EH (cell line): ENCODE measurements at regions not wholly inside any gene's neighbourhood (a gene's known extent, or its start where the extent isn't known, plus 50 kb on each side); places are given as distances from the start of the nearest gene placed in this dataset.

Source experiments
- DNase-seq: peaks from one replicate; pipeline ENCODE4 v3.0.0-alpha.2; 2015; ENCODE audit warnings: low read depth

- no peak for DNase-seq
Observed at GRCh38 chr14:49008363-49008762, 577.8 kb downstream of the RPS29 start.

GRCh38 chr14:48991141-48991540 lies 595.0 kb downstream of the RPS29 start:
- no peak for DNase-seq

GRCh38 chr14:48983351-48983888 lies 602.8 kb downstream of the RPS29 start:
- DNase-seq = no peak

GRCh38 chr14:48974994-48975393 lies 611.2 kb downstream of the RPS29 start:
- no peak for DNase-seq

- DNase-seq = no peak
Observed at GRCh38 chr14:48973151-48973550, 613.0 kb downstream of the RPS29 start.

- no peak for DNase-seq
Observed at GRCh38 chr14:48970943-48971342, 615.2 kb downstream of the RPS29 start.

- DNase-seq = no peak
Observed at GRCh38 chr14:48967419-48967818, 618.8 kb downstream of the RPS29 start.

- DNase-seq = no peak
Observed at GRCh38 chr14:48963231-48963790, 622.9 kb downstream of the RPS29 start.

- no peak for DNase-seq
Observed at GRCh38 chr14:48957486-48957885, 628.7 kb downstream of the RPS29 start.

GRCh38 chr14:48955857-48956256 lies 630.3 kb downstream of the RPS29 start:
- no peak for DNase-seq

- no peak for DNase-seq
Observed at GRCh38 chr14:48954446-48954845, 631.7 kb downstream of the RPS29 start.

- no peak for DNase-seq
Observed at GRCh38 chr14:48944809-48945208, 641.4 kb downstream of the RPS29 start.

- DNase-seq = no peak
Observed at GRCh38 chr14:48943913-48944312, 642.3 kb downstream of the RPS29 start.

GRCh38 chr14:48937541-48938195 lies 648.5 kb downstream of the RPS29 start:
- no peak for DNase-seq

- no peak for DNase-seq
Observed at GRCh38 chr14:48936849-48937248, 649.3 kb downstream of the RPS29 start.

- DNase-seq = no peak
Observed at GRCh38 chr14:48936362-48936761, 649.8 kb downstream of the RPS29 start.

GRCh38 chr14:48925184-48925583 lies 661.0 kb downstream of the RPS29 start:
- DNase-seq = no peak

- no peak for DNase-seq
Observed at GRCh38 chr14:48914921-48915320, 671.3 kb downstream of the RPS29 start.

- DNase-seq = no peak
Observed at GRCh38 chr14:48914382-48914781, 671.8 kb downstream of the RPS29 start.

- no peak for DNase-seq
Observed at GRCh38 chr14:48900565-48900964, 685.6 kb downstream of the RPS29 start.

GRCh38 chr14:48890333-48890732 lies 695.8 kb downstream of the RPS29 start:
- DNase-seq = no peak

GRCh38 chr14:48876806-48877340 lies 709.3 kb downstream of the RPS29 start:
- no peak for DNase-seq

- DNase-seq = no peak
Observed at GRCh38 chr14:48874711-48875110, 711.5 kb downstream of the RPS29 start.

GRCh38 chr14:48857366-48857765 lies 728.8 kb downstream of the RPS29 start:
- no peak for DNase-seq
